ENCODE measurements at regions not wholly inside any gene's neighbourhood (a gene's known extent, or its start where the extent isn't known, plus 50 kb on each side); places are given as distances from the start of the nearest gene placed in this dataset.

- TF ChIP-seq, protein P1, sequence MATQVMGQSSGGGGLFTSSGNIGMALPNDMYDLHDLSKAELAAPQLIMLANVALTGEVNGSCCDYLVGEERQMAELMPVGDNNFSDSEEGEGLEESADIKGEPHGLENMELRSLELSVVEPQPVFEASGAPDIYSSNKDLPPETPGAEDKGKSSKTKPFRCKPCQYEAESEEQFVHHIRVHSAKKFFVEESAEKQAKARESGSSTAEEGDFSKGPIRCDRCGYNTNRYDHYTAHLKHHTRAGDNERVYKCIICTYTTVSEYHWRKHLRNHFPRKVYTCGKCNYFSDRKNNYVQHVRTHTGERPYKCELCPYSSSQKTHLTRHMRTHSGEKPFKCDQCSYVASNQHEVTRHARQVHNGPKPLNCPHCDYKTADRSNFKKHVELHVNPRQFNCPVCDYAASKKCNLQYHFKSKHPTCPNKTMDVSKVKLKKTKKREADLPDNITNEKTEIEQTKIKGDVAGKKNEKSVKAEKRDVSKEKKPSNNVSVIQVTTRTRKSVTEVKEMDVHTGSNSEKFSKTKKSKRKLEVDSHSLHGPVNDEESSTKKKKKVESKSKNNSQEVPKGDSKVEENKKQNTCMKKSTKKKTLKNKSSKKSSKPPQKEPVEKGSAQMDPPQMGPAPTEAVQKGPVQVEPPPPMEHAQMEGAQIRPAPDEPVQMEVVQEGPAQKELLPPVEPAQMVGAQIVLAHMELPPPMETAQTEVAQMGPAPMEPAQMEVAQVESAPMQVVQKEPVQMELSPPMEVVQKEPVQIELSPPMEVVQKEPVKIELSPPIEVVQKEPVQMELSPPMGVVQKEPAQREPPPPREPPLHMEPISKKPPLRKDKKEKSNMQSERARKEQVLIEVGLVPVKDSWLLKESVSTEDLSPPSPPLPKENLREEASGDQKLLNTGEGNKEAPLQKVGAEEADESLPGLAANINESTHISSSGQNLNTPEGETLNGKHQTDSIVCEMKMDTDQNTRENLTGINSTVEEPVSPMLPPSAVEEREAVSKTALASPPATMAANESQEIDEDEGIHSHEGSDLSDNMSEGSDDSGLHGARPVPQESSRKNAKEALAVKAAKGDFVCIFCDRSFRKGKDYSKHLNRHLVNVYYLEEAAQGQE (IDR thresholded peaks at IDR 0.05; ENCODE audit: insufficient replicate concordance, low read depth) = no peak
- peak; percentile 10 for TF ChIP-seq CTCF (IDR thresholded peaks at IDR 0.05; ENCODE audit: insufficient read depth, low read length)
- Histone ChIP-seq H3K27me3 (ENCODE audit: insufficient read depth, poor library complexity, severe bottlenecking) (no peaks in the 10 kb centered on the region), H3K27ac (replicated peaks) (no peak overlapping the region), H3K4me3 (replicated peaks; ENCODE audit: insufficient read depth, low read length) (no peak overlapping the region)
- DNase-seq (ENCODE audit: low read depth in 1 of 2, low spot score in 1 of 2) = peak; percentile 10 to 16
These were observed 970.5 kb downstream of the UQCRFS1 start for GRCh38 chr19:28242317-28242927.

- DNase-seq (ENCODE audit: low read depth in 1 of 2, low spot score in 1 of 2) = no peak
- no peak for TF ChIP-seq POLR2AphosphoS5 (IDR thresholded peaks at IDR 0.05; ENCODE audit: low read depth)
- TF ChIP-seq GABPA (IDR thresholded peaks at IDR 0.05; ENCODE audit: low read depth) = no peak
- no peak for TF ChIP-seq CTCF (IDR thresholded peaks at IDR 0.05; ENCODE audit: insufficient read depth, low read length)
- TF ChIP-seq SPI1 (IDR thresholded peaks at IDR 0.05; ENCODE audit: borderline replicate concordance, low read depth) = no peak
- TF ChIP-seq, protein P1 (IDR thresholded peaks at IDR 0.05; ENCODE audit: insufficient replicate concordance, low read depth) = no peak
- no peaks in the 10 kb centered on the region for H3K27me3 ChIP-seq (ENCODE audit: insufficient read depth, poor library complexity, severe bottlenecking)
These were observed 973.7 kb downstream of the UQCRFS1 start for GRCh38 chr19:28239270-28239669.

DNA sequence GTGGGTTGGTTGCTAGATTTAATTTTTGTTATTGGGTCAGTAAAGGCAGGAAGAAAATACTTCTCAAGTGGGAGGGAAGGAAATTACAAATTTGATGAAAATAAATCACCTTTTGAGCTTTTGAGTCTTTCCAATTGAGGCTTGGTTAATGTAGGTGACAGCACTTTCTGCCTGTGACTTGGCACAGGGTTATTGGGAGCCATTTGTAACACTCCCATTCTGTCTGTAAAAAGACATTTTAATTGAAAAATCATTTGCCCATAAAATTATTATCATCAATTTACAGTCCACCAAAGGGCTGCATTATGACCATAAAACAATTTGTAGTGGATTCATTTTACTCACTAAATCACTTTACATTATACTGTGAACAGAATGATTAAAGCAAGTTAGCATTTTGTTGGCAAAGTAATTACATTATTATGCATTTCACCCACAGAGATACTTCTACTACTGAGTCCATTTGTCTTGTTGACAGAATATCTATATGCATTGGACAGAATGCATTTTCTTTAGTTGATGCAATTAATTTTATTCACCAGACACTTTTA is 974.6 kb downstream of the UQCRFS1 start:
- no peak for DNase-seq (ENCODE audit: low read depth in 1 of 2, low spot score in 1 of 2)
- Histone ChIP-seq H3K27ac (replicated peaks) (no peak overlapping the region), H3K27me3 (ENCODE audit: insufficient read depth, poor library complexity, severe bottlenecking) (no peaks in the 10 kb centered on the region), H3K4me3 (replicated peaks; ENCODE audit: insufficient read depth, low read length) (no peak overlapping the region)
- no peak for TF ChIP-seq GABPA (IDR thresholded peaks at IDR 0.05; ENCODE audit: low read depth)
- TF ChIP-seq CTCF (IDR thresholded peaks at IDR 0.05; ENCODE audit: insufficient read depth, low read length) = no peak
- TF ChIP-seq SPI1 (IDR thresholded peaks at IDR 0.05; ENCODE audit: borderline replicate concordance, low read depth) = no peak
- TF ChIP-seq, protein P1 (IDR thresholded peaks at IDR 0.05; ENCODE audit: insufficient replicate concordance, low read depth) = no peak

More at GRCh38 chr19:28239270-28239669, 973.7 kb downstream of the UQCRFS1 start:
- no peak overlapping the region for H3K4me3 ChIP-seq (replicated peaks; ENCODE audit: insufficient read depth, low read length)
- H3K27ac ChIP-seq (replicated peaks) = no peak overlapping the region
